ENCODE measurements at regions not wholly inside any gene's neighbourhood (a gene's known extent, or its start where the extent isn't known, plus 50 kb on each side); places are given as distances from the start of the nearest gene placed in this dataset.

- H3K27me3 ChIP-seq (replicated peaks in 1 of 4; ENCODE audit: control insufficient read depth in 3 of 4, extremely low read depth in 1 of 4, insufficient read depth in 3 of 4, low read length in 3 of 4) = no peaks in the 10 kb centered on the region
- H4K91ac ChIP-seq (replicated peaks; ENCODE audit: insufficient read length, low read length) = no peak overlapping the region
- no peak overlapping the region for H3K14ac ChIP-seq (ENCODE audit: insufficient read length)
- no peak overlapping the region for H4K5ac ChIP-seq (ENCODE audit: insufficient read length, low read depth, low read length)
- WGBS, 2 experiments (ENCODE audit: extremely low coverage in 1 of 2, insufficient coverage in 1 of 2, insufficient read length in 1 of 2, insufficient replicate concordance in 2 of 2, low coverage in 1 of 2, low lambda C conversion rate in 2 of 2, missing lambda C conversion rate in 1 of 2) = 88% methylated on average over 2 of the region's 2 CpGs; no CpG with 5 or more reads in 1 of the 2 experiments
- no peak overlapping the region for H2AK5ac ChIP-seq (ENCODE audit: low read depth, low read length)
- peaks cover 5 to 11% of the 10 kb centered on the region in 2 experiments; a peak in 2 of 4 replicates for H3K9me3 ChIP-seq (ENCODE audit: insufficient read depth in 2 of 2, low read depth in 1 of 2, low read length in 1 of 2)
- H3K79me1 ChIP-seq (ENCODE audit: low read depth, low read length) = no peaks in the 10 kb centered on the region
- no peak overlapping the region for H4K8ac ChIP-seq (ENCODE audit: extremely low read depth, insufficient read depth, low read length)
- CTCF ChIA-PET (ENCODE audit: partially characterized antibody) = interaction anchor here (0.6 to 0.8 kb wide), 2 partner anchors 53 to 912 kb away, joined by 3 read pairs; no protein-coding TSS in a partner anchor
- no peak overlapping the region for H2BK120ac ChIP-seq (replicated peaks; ENCODE audit: low read depth, low read length)
- POLR2A ChIA-PET (ENCODE audit: partially characterized antibody) = no interaction called here
- no peak overlapping the region for H3K9ac ChIP-seq (replicated peaks in 1 of 4; ENCODE audit: extremely low read depth in 1 of 4, low read depth in 3 of 4, low read length in 3 of 4)
- no peak overlapping the region for H3K4ac ChIP-seq (replicated peaks; ENCODE audit: insufficient read length, low read depth, low read length)
- no peak overlapping the region for H2AFZ ChIP-seq (ENCODE audit: low read length)
- no peak overlapping the region for H2BK12ac ChIP-seq (ENCODE audit: low read depth, low read length)
- no peak overlapping the region for H3K56ac ChIP-seq (replicated peaks; ENCODE audit: insufficient read length, low read depth, low read length)
- H3K4me1 ChIP-seq (replicated peaks in 1 of 4; ENCODE audit: control insufficient read depth in 3 of 4, insufficient read depth in 4 of 4, low read length in 3 of 4) = peaks cover 0 to 5% (median 1%) of the 10 kb centered on the region in 4 experiments; a peak in 3 of 7 replicates
- no peaks in the 10 kb centered on the region for H3K23me2 ChIP-seq (ENCODE audit: low read depth, low read length)
- H2BK20ac ChIP-seq (ENCODE audit: low read length) = no peak overlapping the region
- no peaks in the 10 kb centered on the region for H4K20me1 ChIP-seq (replicated peaks in 1 of 2; ENCODE audit: control insufficient read depth in 1 of 2, insufficient read depth in 2 of 2, low read length in 2 of 2)
- no peaks in the 10 kb centered on the region for H3K79me2 ChIP-seq (ENCODE audit: control insufficient read depth in 1 of 2, insufficient read depth in 2 of 2, low read length in 2 of 2)
- no peak overlapping the region for H3K27ac ChIP-seq (ENCODE audit: low read depth, low read length)
- FAIRE-seq = no peak
- no peak overlapping the region for H2BK5ac ChIP-seq (ENCODE audit: low read depth, low read length)
- no peak overlapping the region for H3K4me3 ChIP-seq (ENCODE audit: extremely low read depth in 1 of 4, insufficient read depth in 2 of 4, low read depth in 3 of 4, low read length in 4 of 4)
- no peak overlapping the region for H3K4me2 ChIP-seq (ENCODE audit: insufficient read depth in 1 of 2, low read depth in 2 of 2, low read length in 2 of 2)
- no peak overlapping the region for H2BK15ac ChIP-seq (ENCODE audit: low read length)
- DNase-seq (ENCODE audit: low read depth in 1 of 2, low spot score in 2 of 2) = no peak
- H3K18ac ChIP-seq (ENCODE audit: extremely low read depth, low read length) = no peak overlapping the region
- no peaks in the 10 kb centered on the region for H3K36me3 ChIP-seq (ENCODE audit: control insufficient read depth in 2 of 4, insufficient read depth in 4 of 4, low read length in 3 of 4)
- H3K23ac ChIP-seq (ENCODE audit: insufficient read length) = no peak overlapping the region
- TF ChIP-seq SP2 (IDR thresholded peaks at IDR 0.05; ENCODE audit: low read length) (no peak), POLR2AphosphoS5 (IDR thresholded peaks at IDR 0.05; ENCODE audit: low read depth, low read length) (no peak), HDAC2 (IDR thresholded peaks at IDR 0.05; ENCODE audit: borderline replicate concordance in 1 of 2, low read depth in 2 of 2, low read length in 2 of 2) (no peak), SIN3A (conservative IDR thresholded peaks at IDR 0.05 in 1 of 2, IDR thresholded peaks at IDR 0.05 in 1 of 2; ENCODE audit: low read depth in 1 of 2, low read length in 2 of 2) (no peak), SP1 (IDR thresholded peaks at IDR 0.05; ENCODE audit: low read depth, low read length) (no peak), SUZ12 (IDR thresholded peaks at IDR 0.05; ENCODE audit: low read length) (no peak), RBBP5 (IDR thresholded peaks at IDR 0.05; ENCODE audit: borderline replicate concordance, low read depth, low read length) (no peak), TBP (IDR thresholded peaks at IDR 0.05; ENCODE audit: low read depth, low read length) (no peak), CHD2 (IDR thresholded peaks at IDR 0.05; ENCODE audit: low read length) (no peak), TCF12 (IDR thresholded peaks at IDR 0.05; ENCODE audit: low read depth, low read length) (no peak)
- TF ChIP-seq, protein P1, sequence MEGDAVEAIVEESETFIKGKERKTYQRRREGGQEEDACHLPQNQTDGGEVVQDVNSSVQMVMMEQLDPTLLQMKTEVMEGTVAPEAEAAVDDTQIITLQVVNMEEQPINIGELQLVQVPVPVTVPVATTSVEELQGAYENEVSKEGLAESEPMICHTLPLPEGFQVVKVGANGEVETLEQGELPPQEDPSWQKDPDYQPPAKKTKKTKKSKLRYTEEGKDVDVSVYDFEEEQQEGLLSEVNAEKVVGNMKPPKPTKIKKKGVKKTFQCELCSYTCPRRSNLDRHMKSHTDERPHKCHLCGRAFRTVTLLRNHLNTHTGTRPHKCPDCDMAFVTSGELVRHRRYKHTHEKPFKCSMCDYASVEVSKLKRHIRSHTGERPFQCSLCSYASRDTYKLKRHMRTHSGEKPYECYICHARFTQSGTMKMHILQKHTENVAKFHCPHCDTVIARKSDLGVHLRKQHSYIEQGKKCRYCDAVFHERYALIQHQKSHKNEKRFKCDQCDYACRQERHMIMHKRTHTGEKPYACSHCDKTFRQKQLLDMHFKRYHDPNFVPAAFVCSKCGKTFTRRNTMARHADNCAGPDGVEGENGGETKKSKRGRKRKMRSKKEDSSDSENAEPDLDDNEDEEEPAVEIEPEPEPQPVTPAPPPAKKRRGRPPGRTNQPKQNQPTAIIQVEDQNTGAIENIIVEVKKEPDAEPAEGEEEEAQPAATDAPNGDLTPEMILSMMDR (IDR thresholded peaks at IDR 0.05; ENCODE audit: control extremely low read depth in 1 of 3, insufficient read depth in 1 of 3, low read depth in 1 of 3, low read length in 3 of 3) = no peak
- TF ChIP-seq, protein P2, sequence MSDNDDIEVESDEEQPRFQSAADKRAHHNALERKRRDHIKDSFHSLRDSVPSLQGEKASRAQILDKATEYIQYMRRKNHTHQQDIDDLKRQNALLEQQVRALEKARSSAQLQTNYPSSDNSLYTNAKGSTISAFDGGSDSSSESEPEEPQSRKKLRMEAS (IDR thresholded peaks at IDR 0.05) = no peak
Measured at GRCh38 chr22:27278946-27279345, 522.6 kb downstream of the MN1 start.

All from H1 (cell line).